Breast epithelium (tissue), 4 donors: ENCODE measurements at regions not wholly inside any gene's neighbourhood (a gene's known extent, or its start where the extent isn't known, plus 50 kb on each side); places are given as distances from the start of the nearest gene placed in this dataset.

ENCODE experiments used
- DNase-seq, 2 donors: peaks; one replicate each; pipeline ENCODE4 v3.0.0-alpha.2; 2019; ENCODE audit warnings: low spot score in 2 of 2
- H3K27ac ChIP-seq, 2 donors: fragments of 200-600 bp; sonication (generic) in 1 of 2; one replicate each; pipeline ENCODE4 v1.5.1; 2016 to 2019; ENCODE audit warnings: mild to moderate bottlenecking in 1 of 2
- H3K27me3 ChIP-seq, 2 donors: fragments of 200-600 bp; sonication (generic) in 1 of 2; one replicate each; pipeline versions ENCODE4 v1.5.1 to v1.6.0; 2017 to 2019; ENCODE audit warnings: control low read depth in 1 of 2, mild to moderate bottlenecking in 1 of 2
- H3K36me3 ChIP-seq: fragments of 200-600 bp; one replicate; pipeline ENCODE4 v1.5.1; 2019
- H3K4me1 ChIP-seq, 2 donors: fragments of 200-600 bp; sonication (generic); one replicate each; pipeline ENCODE4 v1.5.1; 2016 to 2019; ENCODE audit warnings: control low read depth in 1 of 2
- H3K4me3 ChIP-seq, 3 donors: fragments of 200-600 bp; sonication (generic); 1 replicate in 2 of 3; 2 replicates in 1 of 3; pipeline ENCODE4 v1.5.1; 2016 to 2019; ENCODE audit warnings: mild to moderate bottlenecking in 3 of 3, moderate library complexity in 2 of 3
- H3K9me3 ChIP-seq, 2 donors: fragments of 200-600 bp; sonication (generic) in 1 of 2; one replicate each; pipeline ENCODE4 v1.5.1; 2016 to 2019; ENCODE audit warnings: control low read depth in 1 of 2
- CTCF ChIP-seq, 3 donors: fragments of 450-650 bp; IDR thresholded peaks; one replicate each; pipeline ENCODE4 v1.5.1; 2016 to 2017; ENCODE audit warnings: antibody characterized with exemption in 3 of 3, mild to moderate bottlenecking in 3 of 3, moderate library complexity in 3 of 3
- POLR2A ChIP-seq: fragments of 450-650 bp; IDR thresholded peaks from one replicate; pipeline ENCODE4 v1.6.1; 2016; ENCODE audit warnings: antibody characterized with exemption, mild to moderate bottlenecking, moderate library complexity
- POLR2AphosphoS5 ChIP-seq, 3 donors: sonication (generic); formaldehyde crosslinking; IDR thresholded peaks; one replicate each; pipeline ENCODE4 v1.6.1; 2017; ENCODE audit warnings: antibody characterized with exemption in 3 of 3
- intact Hi-C: fragments of 100-400 bp; cut with DNase I; formaldehyde crosslinking; loops from one replicate; pipeline ENCODE4 v1.15.1; 2023; ENCODE audit warnings: low total_unique reads

GRCh38 chr6:97396880-97397279, 113.9 kb upstream of the MMS22L start:
- Histone ChIP-seq H3K27me3 (no peaks in the 10 kb centered on the region), H3K9me3 (no peaks in the 10 kb centered on the region), H3K27ac (no peak overlapping the region), H3K36me3 (no peaks in the 10 kb centered on the region), H3K4me1 (no peaks in the 10 kb centered on the region), H3K4me3 (no peak overlapping the region)
- TF ChIP-seq POLR2AphosphoS5 (IDR thresholded peaks at IDR 0.05) (no peak), CTCF (IDR thresholded peaks at IDR 0.05) (no peak), POLR2A (no peak)
- DNase-seq = no peak
- intact Hi-C loops = no loop called here

GRCh38 chr6:97399208-97399607, 116.2 kb upstream of the MMS22L start:
- Histone ChIP-seq H3K9me3 (peaks cover 0 to 5% of the 10 kb centered on the region in 2 donors), H3K27ac (no peak overlapping the region), H3K4me1 (no peaks in the 10 kb centered on the region), H3K4me3 (no peak overlapping the region), H3K27me3 (no peaks in the 10 kb centered on the region), H3K36me3 (no peaks in the 10 kb centered on the region)
- no peak for TF ChIP-seq CTCF (IDR thresholded peaks at IDR 0.05)
- no peak for TF ChIP-seq POLR2A
- TF ChIP-seq POLR2AphosphoS5 (IDR thresholded peaks at IDR 0.05) = no peak
- DNase-seq = no peak
- intact Hi-C loops = no loop called here

- Histone ChIP-seq H3K4me1 (no peaks in the 10 kb centered on the region), H3K36me3 (no peaks in the 10 kb centered on the region), H3K4me3 (no peak overlapping the region), H3K27me3 (no peaks in the 10 kb centered on the region), H3K9me3 (peaks cover 0 to 5% of the 10 kb centered on the region in 2 donors), H3K27ac (no peak overlapping the region)
- TF ChIP-seq POLR2A (no peak), POLR2AphosphoS5 (IDR thresholded peaks at IDR 0.05) (no peak), CTCF (IDR thresholded peaks at IDR 0.05) (no peak)
- intact Hi-C loops = no loop called here
- no peak for DNase-seq
These were observed 118.5 kb upstream of the MMS22L start for GRCh38 chr6:97401533-97401932.

GRCh38 chr6:97405818-97406409, 122.9 kb upstream of the MMS22L start:
- intact Hi-C loops = no loop called here
- peaks cover 0 to 5% of the 10 kb centered on the region in 2 donors for H3K9me3 ChIP-seq
- DNase-seq = no peak
- H3K4me3 ChIP-seq = no peak overlapping the region
- no peak overlapping the region for H3K27ac ChIP-seq
- no peaks in the 10 kb centered on the region for H3K27me3 ChIP-seq
- TF ChIP-seq POLR2AphosphoS5 (IDR thresholded peaks at IDR 0.05) (no peak), CTCF (IDR thresholded peaks at IDR 0.05) (no peak), POLR2A (no peak)
- no peaks in the 10 kb centered on the region for H3K36me3 ChIP-seq
- H3K4me1 ChIP-seq = no peaks in the 10 kb centered on the region

- TF ChIP-seq CTCF (IDR thresholded peaks at IDR 0.05) = no peak
- no peak for TF ChIP-seq POLR2AphosphoS5 (IDR thresholded peaks at IDR 0.05)
- TF ChIP-seq POLR2A = no peak
- H3K4me3 ChIP-seq = no peak overlapping the region
- H3K9me3 ChIP-seq = peaks cover 0 to 5% of the 10 kb centered on the region in 2 donors
- DNase-seq = no peak
- intact Hi-C loops = no loop called here
- no peaks in the 10 kb centered on the region for H3K27me3 ChIP-seq
- no peaks in the 10 kb centered on the region for H3K4me1 ChIP-seq
- no peak overlapping the region for H3K27ac ChIP-seq
- H3K36me3 ChIP-seq = no peaks in the 10 kb centered on the region
These were observed 123.6 kb upstream of the MMS22L start for GRCh38 chr6:97406633-97407032.
